ENCODE measurements at regions not wholly inside any gene's neighbourhood (a gene's known extent, or its start where the extent isn't known, plus 50 kb on each side); places are given as distances from the start of the nearest gene placed in this dataset.

DNA sequence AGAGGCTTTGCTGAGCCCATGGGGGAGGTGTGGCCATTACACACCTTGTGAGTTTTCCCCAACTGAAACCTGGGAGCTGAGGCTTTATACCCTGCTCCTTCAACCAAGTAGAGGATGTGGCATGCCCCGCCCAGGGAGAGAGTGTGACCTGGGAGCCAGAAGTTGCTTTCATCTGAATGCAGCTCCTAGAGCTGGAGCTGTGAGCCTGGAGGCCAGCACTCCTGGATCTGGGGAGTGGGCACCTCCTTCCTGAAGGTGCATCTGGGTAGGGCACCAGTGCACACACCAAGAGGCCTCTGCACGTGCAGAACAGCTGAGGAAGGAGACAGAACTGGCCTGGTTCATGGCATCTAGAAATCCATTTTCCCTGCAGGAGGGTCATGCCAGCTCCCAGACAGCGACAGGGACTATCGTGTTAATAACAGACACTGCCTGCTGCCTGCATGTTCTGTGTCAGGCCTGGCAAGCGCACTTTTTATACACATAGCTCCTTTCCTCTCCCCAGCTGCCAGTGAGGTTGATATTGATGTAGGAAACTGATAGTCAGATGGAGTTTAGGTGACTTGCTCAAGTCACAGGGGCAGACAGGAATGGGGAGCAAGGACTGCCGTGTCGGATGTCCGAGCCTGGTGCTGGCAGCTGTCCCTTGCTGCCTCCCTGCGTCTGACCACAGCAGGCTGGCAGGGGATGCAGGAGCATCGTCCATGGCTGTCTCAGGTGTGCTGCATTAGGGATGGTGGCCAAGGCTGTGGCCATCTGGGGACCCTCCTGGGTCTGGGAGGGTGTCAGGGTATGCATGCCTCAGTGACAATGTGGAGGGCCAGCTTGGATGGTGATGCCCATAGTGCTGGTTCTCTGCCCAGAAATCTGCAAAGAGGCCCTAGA is 189.9 kb upstream of the CXCL12 start:
- TF ChIP-seq, protein P1, sequence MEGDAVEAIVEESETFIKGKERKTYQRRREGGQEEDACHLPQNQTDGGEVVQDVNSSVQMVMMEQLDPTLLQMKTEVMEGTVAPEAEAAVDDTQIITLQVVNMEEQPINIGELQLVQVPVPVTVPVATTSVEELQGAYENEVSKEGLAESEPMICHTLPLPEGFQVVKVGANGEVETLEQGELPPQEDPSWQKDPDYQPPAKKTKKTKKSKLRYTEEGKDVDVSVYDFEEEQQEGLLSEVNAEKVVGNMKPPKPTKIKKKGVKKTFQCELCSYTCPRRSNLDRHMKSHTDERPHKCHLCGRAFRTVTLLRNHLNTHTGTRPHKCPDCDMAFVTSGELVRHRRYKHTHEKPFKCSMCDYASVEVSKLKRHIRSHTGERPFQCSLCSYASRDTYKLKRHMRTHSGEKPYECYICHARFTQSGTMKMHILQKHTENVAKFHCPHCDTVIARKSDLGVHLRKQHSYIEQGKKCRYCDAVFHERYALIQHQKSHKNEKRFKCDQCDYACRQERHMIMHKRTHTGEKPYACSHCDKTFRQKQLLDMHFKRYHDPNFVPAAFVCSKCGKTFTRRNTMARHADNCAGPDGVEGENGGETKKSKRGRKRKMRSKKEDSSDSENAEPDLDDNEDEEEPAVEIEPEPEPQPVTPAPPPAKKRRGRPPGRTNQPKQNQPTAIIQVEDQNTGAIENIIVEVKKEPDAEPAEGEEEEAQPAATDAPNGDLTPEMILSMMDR (IDR thresholded peaks at IDR 0.05; ENCODE audit: insufficient read depth, low read length, poor library complexity, severe bottlenecking), result no peak
- TF ChIP-seq EZH2phosphoT487 (conservative IDR thresholded peaks at IDR 0.05; ENCODE audit: low read length), result no peak
